ENCODE measurements at regions not wholly inside any gene's neighbourhood (a gene's known extent, or its start where the extent isn't known, plus 50 kb on each side); places are given as distances from the start of the nearest gene placed in this dataset.

DNA sequence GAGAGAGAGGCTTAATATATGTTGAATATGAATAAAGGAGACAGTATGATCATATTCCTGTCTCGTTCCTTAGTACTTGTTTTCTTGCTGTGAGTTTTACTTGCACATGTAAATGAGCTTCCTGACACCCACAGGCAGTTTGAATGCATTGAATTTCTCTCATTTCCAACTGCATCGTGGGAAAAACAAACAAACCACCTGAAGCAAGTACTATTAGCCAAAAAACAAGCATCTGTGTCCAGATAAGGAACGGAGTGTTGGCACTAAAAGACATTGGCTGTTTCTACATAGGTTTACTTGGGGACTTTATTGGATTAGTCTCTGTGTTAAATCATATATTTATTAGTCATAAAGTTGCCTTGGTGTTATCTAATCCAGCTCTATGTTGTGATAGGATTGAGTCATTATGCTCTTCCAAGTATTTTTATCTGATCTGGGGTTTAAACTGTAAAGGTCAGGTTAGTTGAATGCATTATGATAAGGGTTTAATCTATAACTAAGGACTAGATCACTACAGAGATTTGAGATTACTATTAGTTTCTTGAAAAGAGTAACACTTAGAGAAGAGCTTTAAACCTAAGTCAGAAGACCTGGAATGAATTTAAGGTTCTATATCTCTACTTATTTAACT, 339.0 kb upstream of the SPANXN4 start:
- no peaks in the 10 kb centered on the region for H3K27me3 ChIP-seq
- no peak for DNase-seq
- H3K4me1 ChIP-seq, result no peaks in the 10 kb centered on the region
- no peaks in the 10 kb centered on the region for H3K9me3 ChIP-seq
- no peaks in the 10 kb centered on the region for H3K36me3 ChIP-seq
- no peak overlapping the region for H3K27ac ChIP-seq
- H3K4me3 ChIP-seq, result no peak overlapping the region
- intact Hi-C loops (cut with DNase I; ENCODE audit: low total_unique reads), result no loop called here
- TF ChIP-seq, protein P1, sequence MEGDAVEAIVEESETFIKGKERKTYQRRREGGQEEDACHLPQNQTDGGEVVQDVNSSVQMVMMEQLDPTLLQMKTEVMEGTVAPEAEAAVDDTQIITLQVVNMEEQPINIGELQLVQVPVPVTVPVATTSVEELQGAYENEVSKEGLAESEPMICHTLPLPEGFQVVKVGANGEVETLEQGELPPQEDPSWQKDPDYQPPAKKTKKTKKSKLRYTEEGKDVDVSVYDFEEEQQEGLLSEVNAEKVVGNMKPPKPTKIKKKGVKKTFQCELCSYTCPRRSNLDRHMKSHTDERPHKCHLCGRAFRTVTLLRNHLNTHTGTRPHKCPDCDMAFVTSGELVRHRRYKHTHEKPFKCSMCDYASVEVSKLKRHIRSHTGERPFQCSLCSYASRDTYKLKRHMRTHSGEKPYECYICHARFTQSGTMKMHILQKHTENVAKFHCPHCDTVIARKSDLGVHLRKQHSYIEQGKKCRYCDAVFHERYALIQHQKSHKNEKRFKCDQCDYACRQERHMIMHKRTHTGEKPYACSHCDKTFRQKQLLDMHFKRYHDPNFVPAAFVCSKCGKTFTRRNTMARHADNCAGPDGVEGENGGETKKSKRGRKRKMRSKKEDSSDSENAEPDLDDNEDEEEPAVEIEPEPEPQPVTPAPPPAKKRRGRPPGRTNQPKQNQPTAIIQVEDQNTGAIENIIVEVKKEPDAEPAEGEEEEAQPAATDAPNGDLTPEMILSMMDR (IDR thresholded peaks at IDR 0.05), result no peak

DNA sequence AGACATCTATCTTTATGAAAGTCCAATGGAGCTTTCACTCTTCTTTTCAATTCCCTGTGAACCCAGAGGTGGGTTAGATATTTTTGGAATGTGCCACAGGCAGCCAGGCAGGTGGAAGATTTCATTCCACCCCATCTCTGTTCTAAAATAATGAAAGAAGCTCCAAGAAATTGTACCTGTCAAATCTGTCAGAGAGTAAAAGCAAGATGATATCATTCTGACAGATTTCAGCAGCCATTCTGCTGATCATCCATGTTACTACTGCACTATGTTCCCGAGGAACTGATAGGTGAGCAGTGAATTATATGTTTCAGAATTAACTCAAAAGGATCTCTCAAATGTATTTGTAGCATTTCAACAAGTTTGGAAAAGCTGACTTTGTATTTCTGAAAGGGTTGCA, 339.5 kb upstream of the SPANXN4 start:
- no peak overlapping the region for H3K4me3 ChIP-seq
- intact Hi-C loops (cut with DNase I; ENCODE audit: low total_unique reads), result no loop called here
- no peak overlapping the region for H3K27ac ChIP-seq
- no peaks in the 10 kb centered on the region for H3K27me3 ChIP-seq
- no peaks in the 10 kb centered on the region for H3K4me1 ChIP-seq
- H3K9me3 ChIP-seq, result no peaks in the 10 kb centered on the region
- H3K36me3 ChIP-seq, result no peaks in the 10 kb centered on the region
- no peak for DNase-seq
- TF ChIP-seq, protein P1 (IDR thresholded peaks at IDR 0.05), result no peak

DNA sequence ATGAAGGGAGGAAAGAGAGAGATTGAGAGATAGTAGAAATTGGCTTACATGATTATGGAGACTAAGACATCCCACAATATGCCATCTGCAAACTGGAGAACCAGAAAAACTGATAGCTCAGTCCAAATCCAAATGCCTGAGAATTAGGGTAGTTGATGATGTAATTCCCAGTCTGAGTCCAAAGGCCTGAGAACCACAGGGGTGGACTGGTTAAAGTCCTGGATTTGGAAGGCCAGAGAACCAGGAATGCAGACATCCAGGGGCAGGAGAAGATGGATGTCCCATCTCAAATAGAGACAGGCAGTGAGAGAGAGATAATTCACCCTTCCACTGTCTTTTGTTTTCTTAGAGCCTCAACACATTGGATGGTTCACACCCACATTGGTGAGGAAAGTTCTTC, 345.7 kb upstream of the SPANXN4 start:
- no peak overlapping the region for H3K27ac ChIP-seq
- TF ChIP-seq, protein P1 (IDR thresholded peaks at IDR 0.05), result no peak
- H3K9me3 ChIP-seq, result no peaks in the 10 kb centered on the region
- H3K36me3 ChIP-seq, result no peaks in the 10 kb centered on the region
- no peaks in the 10 kb centered on the region for H3K4me1 ChIP-seq
- H3K27me3 ChIP-seq, result no peaks in the 10 kb centered on the region
- no peak overlapping the region for H3K4me3 ChIP-seq
- DNase-seq, result no peak
- intact Hi-C loops (cut with DNase I; ENCODE audit: low total_unique reads), result no loop called here

DNA sequence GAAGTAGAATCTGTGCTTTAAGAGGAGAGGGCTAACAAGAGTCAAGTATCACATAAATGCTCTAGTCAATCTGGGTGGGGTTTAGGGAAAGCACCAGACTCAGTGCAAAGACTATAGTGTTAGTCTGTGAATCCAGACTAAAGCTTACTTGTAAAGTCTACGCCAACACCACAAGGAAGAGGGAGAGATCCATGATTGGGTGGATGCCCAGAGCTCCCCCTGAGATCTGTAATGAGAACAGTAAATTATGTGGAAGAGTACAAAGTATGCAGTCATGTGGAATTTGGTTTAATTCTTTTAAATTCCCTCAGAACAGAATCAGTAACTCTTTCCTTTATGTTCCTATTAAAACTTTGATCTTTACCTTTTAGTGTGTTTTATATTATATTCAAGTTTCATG, 354.7 kb upstream of the SPANXN4 start:
- intact Hi-C loops (cut with DNase I; ENCODE audit: low total_unique reads), result no loop called here
- peaks cover 0 to 6% (median 0%) of the 10 kb centered on the region in 3 donors for H3K9me3 ChIP-seq
- no peaks in the 10 kb centered on the region for H3K36me3 ChIP-seq
- TF ChIP-seq, protein P1 (IDR thresholded peaks at IDR 0.05), result no peak
- H3K4me3 ChIP-seq, result no peak overlapping the region
- H3K4me1 ChIP-seq, result no peaks in the 10 kb centered on the region
- H3K27ac ChIP-seq, result no peak overlapping the region
- no peaks in the 10 kb centered on the region for H3K27me3 ChIP-seq
- DNase-seq, result no peak

DNA sequence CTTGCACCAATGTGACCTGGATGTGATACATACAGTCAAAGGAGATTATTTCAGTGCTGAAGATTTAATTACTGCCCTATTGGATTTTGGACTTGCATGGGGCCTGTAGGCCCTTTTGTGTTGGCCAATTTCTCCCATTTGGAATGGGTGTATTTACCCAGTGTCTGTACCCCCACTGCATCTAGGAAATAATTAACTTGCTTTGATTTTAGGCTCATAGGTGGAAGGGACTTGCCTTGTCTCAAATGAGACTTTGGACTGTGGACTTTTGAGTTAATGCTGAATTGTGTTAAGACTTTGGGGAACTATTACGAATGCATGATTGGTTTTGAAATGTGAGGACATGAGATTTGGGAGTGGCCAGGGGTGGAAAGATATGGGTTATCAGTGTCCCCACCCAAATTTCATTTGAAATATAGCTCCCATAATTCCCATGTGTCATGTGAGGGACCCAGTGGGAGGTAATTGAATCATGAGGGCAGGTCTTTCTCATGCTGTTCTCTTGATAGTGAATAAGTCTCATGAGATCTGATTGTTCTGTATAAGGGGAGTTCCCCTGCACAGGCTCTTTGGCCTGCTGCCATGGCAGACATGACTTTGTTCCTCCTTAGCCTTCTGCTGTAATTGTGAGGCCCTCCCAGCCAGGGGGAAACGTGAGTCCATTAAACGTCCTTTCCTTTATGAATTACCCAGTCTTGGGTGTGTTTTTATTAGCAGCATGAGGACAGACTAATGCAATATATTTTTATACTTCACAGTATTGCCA, 362.2 kb upstream of the SPANXN4 start:
- no peak overlapping the region for H3K27ac ChIP-seq
- no peaks in the 10 kb centered on the region for H3K4me1 ChIP-seq
- TF ChIP-seq, protein P1 (IDR thresholded peaks at IDR 0.05), result no peak
- H3K27me3 ChIP-seq, result no peaks in the 10 kb centered on the region
- H3K9me3 ChIP-seq, result peaks cover 0 to 6% (median 0%) of the 10 kb centered on the region in 3 donors
- intact Hi-C loops (cut with DNase I; ENCODE audit: low total_unique reads), result no loop called here
- no peak overlapping the region for H3K4me3 ChIP-seq
- H3K36me3 ChIP-seq, result no peaks in the 10 kb centered on the region
- DNase-seq, result no peak
